Loucy (cell line): ENCODE measurements at regions not wholly inside any gene's neighbourhood (a gene's known extent, or its start where the extent isn't known, plus 50 kb on each side); places are given as distances from the start of the nearest gene placed in this dataset.

ENCODE experiments used
- CTCF ChIP-seq: fragments of 200-600 bp; sonication (generic); conservative IDR thresholded peaks from 2 replicates; pipeline ENCODE4 v1.5.1; 2014; ENCODE audit warnings: mild to moderate bottlenecking, antibody characterized with exemption, low read length
- EZH2phosphoT487 ChIP-seq: fragments of 200-600 bp; IDR thresholded peaks from 2 replicates; pipeline ENCODE4 v1.6.1; 2018; ENCODE audit warnings: antibody characterized with exemption, mild to moderate bottlenecking, moderate library complexity, borderline replicate concordance

- TF ChIP-seq CTCF (no peak), EZH2phosphoT487 (no peak)
These were observed 622.3 kb upstream of the PTPRD start for GRCh38 chr9:11235061-11235460.
